HCT116 (cell line): ENCODE measurements at regions not wholly inside any gene's neighbourhood (a gene's known extent, or its start where the extent isn't known, plus 50 kb on each side); places are given as distances from the start of the nearest gene placed in this dataset.
A peak's percentile ranks its signal among the peaks of the same experiment; 100 is the strongest.

Experiments
- ATAC-seq: fragments of 200-7000 bp; cut with Tn5 transposase; 2 replicates; pipeline ENCODE4 v1.9.1; 2020; ENCODE audit warnings: mild to moderate bottlenecking, moderate library complexity
- BruUV-seq: library from RNA; stranded (reverse); fragments of 400-500 nt; replicated peaks from 2 replicates; lab custom pipeline; 2021; lab: Mats Ljungman, UMichigan
- CTCF ChIA-PET: fragments of 300-600 bp; sonication (Branson Sonifier 250); formaldehyde crosslinking; loops from one replicate; lab custom pipeline; 2021; ENCODE audit warnings: antibody characterized with exemption; lab: Charles Lee
- POLR2A ChIA-PET: fragments of 300-600, 350-600 bp; sonication (Branson Sonifier 250); formaldehyde crosslinking; loops from one replicate; lab custom pipeline; 2021; ENCODE audit warnings: antibody characterized with exemption; lab: Charles Lee
- RAD21 ChIA-PET, 2 experiments: fragments of 300-600 bp; sonication (Branson Sonifier 250); formaldehyde crosslinking; loops; one replicate each; lab custom pipeline; 2023; ENCODE audit warnings: low total read pairs in 2 of 2; ENCODE audit not compliant: uncharacterized antibody in 2 of 2, unreplicated experiment in 2 of 2, low non-redundant PET in 1 of 2; lab: Charles Lee
- DNase-seq: peaks from one replicate; pipeline ENCODE4 v3.0.0-alpha.2; 2010; ENCODE audit warnings: low read depth, low spot score
- H2AFZ ChIP-seq: fragments of 200-600 bp; shearing (Covaris generic), sonication (generic); 2 replicates; pipeline ENCODE4 v1.6.1; 2017; ENCODE audit warnings: low read depth, mixed run types, mixed read lengths, antibody characterized with exemption, low read length; ENCODE audit not compliant: poor library complexity, severe bottlenecking
- H3K27ac ChIP-seq: 2 replicates; pipeline ENCODE4 v1.5.1; 2012; ENCODE audit warnings: low read depth, low read length
- H3K27me3 ChIP-seq: fragments of 200-600 bp; sonication (generic); 2 replicates; pipeline ENCODE4 v1.6.1; 2016; ENCODE audit warnings: mixed run types, low read length, mixed read lengths; ENCODE audit not compliant: insufficient read depth
- H3K36me3 ChIP-seq, 2 experiments: fragments of 200-500 bp in 1 of 2; fragments of 200-600 bp in 1 of 2; sonication (Bioruptor generic) in 1 of 2; sonication (generic) in 1 of 2; 2 replicates each; pipeline versions ENCODE4 v1.5.1 to v1.6.1; 2014 to 2016; ENCODE audit warnings: low read length in 2 of 2, inconsistent platforms in 1 of 2, mixed read lengths in 1 of 2, mixed run types in 1 of 2; ENCODE audit not compliant: insufficient read depth in 2 of 2, control insufficient read depth in 1 of 2
- H3K4me1 ChIP-seq, 2 experiments: fragments of 200-600 bp in 1 of 2; sonication (generic) in 1 of 2; 2 replicates each; pipeline versions ENCODE4 v1.5.1 to v1.6.1; 2012 to 2017; ENCODE audit warnings: low read length in 2 of 2, inconsistent platforms in 1 of 2, mild to moderate bottlenecking in 1 of 2, mixed read lengths in 1 of 2, mixed run types in 1 of 2, moderate library complexity in 1 of 2; ENCODE audit not compliant: insufficient read depth in 2 of 2, control insufficient read depth in 1 of 2
- H3K4me2 ChIP-seq: fragments of 200-600 bp; sonication (generic); 2 replicates; pipeline ENCODE4 v1.6.1; 2017; ENCODE audit warnings: mixed run types, low read length, mixed read lengths
- H3K4me3 ChIP-seq, 2 experiments: fragments of 200-600 bp in 1 of 2; sonication (generic) in 1 of 2; replicated peaks in 1 of 2; 2 replicates each; pipeline ENCODE4 v1.5.1; 2011 to 2016; ENCODE audit warnings: low read length in 2 of 2, control low read depth in 1 of 2, low read depth in 1 of 2, mild to moderate bottlenecking in 1 of 2, mixed read lengths in 1 of 2, mixed run types in 1 of 2
- H3K79me2 ChIP-seq: fragments of 200-600 bp; sonication (generic); 2 replicates; pipeline ENCODE4 v1.6.1; 2017; ENCODE audit warnings: mild to moderate bottlenecking, mixed run types, low read length, moderate library complexity, mixed read lengths; ENCODE audit not compliant: insufficient read depth
- H3K9ac ChIP-seq: fragments of 200-600 bp; sonication (generic); 2 replicates; pipeline ENCODE4 v1.6.1; 2016; ENCODE audit warnings: low read length, mixed read lengths
- H3K9me2 ChIP-seq: fragments of 200-600 bp; sonication (generic), shearing (Covaris generic); 2 replicates; pipeline ENCODE4 v1.6.1; 2017; ENCODE audit warnings: mixed run types, mild to moderate bottlenecking, moderate library complexity; ENCODE audit not compliant: insufficient read depth
- H3K9me3 ChIP-seq, 2 experiments: fragments of 200-500 bp in 1 of 2; fragments of 200-600 bp in 1 of 2; sonication (Bioruptor generic) in 1 of 2; sonication (generic) in 1 of 2; 2 replicates each; pipeline ENCODE4 v1.6.1; 2014 to 2017; ENCODE audit warnings: low read length in 2 of 2, mixed read lengths in 2 of 2, inconsistent platforms in 1 of 2, low read depth in 1 of 2, mild to moderate bottlenecking in 1 of 2, mixed run types in 1 of 2, moderate library complexity in 1 of 2; ENCODE audit not compliant: control insufficient read depth in 1 of 2, insufficient read depth in 1 of 2
- H4K20me1 ChIP-seq: fragments of 200-600 bp; sonication (generic), shearing (Covaris generic); 2 replicates; pipeline ENCODE4 v1.6.1; 2017; ENCODE audit warnings: mixed run types, mild to moderate bottlenecking, moderate library complexity; ENCODE audit not compliant: insufficient read depth
- CBX3 ChIP-seq: IDR thresholded peaks from 2 replicates; pipeline ENCODE4 v1.6.1; 2012; ENCODE audit warnings: low read depth
- ELF1 ChIP-seq: IDR thresholded peaks from 2 replicates; pipeline ENCODE4 v1.6.1; 2012; ENCODE audit warnings: low read depth, borderline replicate concordance
- YY1 ChIP-seq: IDR thresholded peaks from 2 replicates; pipeline ENCODE4 v1.6.1; 2011; ENCODE audit warnings: low read length, low read depth, moderate library complexity, mild to moderate bottlenecking; ENCODE audit not compliant: insufficient replicate concordance; ENCODE audit errors: extremely low read depth
- intact Hi-C: fragments of 100-400 bp; cut with micrococcal nuclease; formaldehyde crosslinking; loops from 2 replicates; pipeline ENCODE4 v1.10.0; 2022
- TF ChIP-seq, protein P1 (sequence below), 3 experiments: fragments of 200-600 bp in 1 of 3; sonication (generic) in 1 of 3; IDR thresholded peaks in 2 of 3; conservative IDR thresholded peaks in 1 of 3; 2 replicates each; pipeline ENCODE4 v1.5.1; 2012 to 2017; ENCODE audit warnings: low read depth in 2 of 3, low read length in 2 of 3, antibody characterized with exemption in 1 of 3, borderline replicate concordance in 1 of 3, control low read depth in 1 of 3, mild to moderate bottlenecking in 1 of 3, mixed read lengths in 1 of 3, mixed run types in 1 of 3, moderate library complexity in 1 of 3; ENCODE audit not compliant: insufficient read depth in 1 of 3

DNA sequence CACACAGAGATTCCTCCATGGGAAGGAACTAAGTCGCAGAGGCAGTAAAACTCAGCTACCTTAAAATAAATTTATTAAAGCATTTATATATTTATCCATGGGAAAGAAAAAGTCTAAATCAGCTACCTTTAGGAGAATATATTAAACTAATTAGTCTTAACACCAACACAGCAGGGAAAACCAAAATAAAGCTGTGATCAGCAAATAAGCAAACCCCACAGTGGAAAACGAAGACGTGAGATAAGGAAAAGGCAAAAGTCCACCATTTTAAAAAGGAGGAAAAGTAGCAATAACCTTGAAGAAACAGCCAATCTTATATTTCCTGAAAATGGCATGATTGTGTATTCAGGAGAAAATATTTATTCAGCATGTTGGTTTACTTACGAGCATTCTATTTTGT, 473.0 kb upstream of the ROBO2 start:
- TF ChIP-seq YY1 (no peak), ELF1 (no peak)
- Histone ChIP-seq H3K4me2 (no peak overlapping the region), H3K9me3 (peaks cover 0 to 16% of the 10 kb centered on the region in 2 experiments; a peak in 2 of 4 replicates), H3K79me2 (no peaks in the 10 kb centered on the region), H4K20me1 (no peaks in the 10 kb centered on the region), H3K9ac (no peak overlapping the region), H3K36me3 (no peaks in the 10 kb centered on the region), H2AFZ (no peak overlapping the region), H3K4me3 (no peak overlapping the region), H3K4me1 (no peaks in the 10 kb centered on the region), H3K9me2 (no peaks in the 10 kb centered on the region), H3K27me3 (no peaks in the 10 kb centered on the region), H3K27ac (no peak overlapping the region)
- intact Hi-C loops, result no loop called here
- ChIA-PET CTCF (no interaction called here), RAD21 (no interaction called here), POLR2A (no interaction called here)
- no TSS peak for BruUV-seq
- no peak for DNase-seq
- no peak for ATAC-seq

DNA sequence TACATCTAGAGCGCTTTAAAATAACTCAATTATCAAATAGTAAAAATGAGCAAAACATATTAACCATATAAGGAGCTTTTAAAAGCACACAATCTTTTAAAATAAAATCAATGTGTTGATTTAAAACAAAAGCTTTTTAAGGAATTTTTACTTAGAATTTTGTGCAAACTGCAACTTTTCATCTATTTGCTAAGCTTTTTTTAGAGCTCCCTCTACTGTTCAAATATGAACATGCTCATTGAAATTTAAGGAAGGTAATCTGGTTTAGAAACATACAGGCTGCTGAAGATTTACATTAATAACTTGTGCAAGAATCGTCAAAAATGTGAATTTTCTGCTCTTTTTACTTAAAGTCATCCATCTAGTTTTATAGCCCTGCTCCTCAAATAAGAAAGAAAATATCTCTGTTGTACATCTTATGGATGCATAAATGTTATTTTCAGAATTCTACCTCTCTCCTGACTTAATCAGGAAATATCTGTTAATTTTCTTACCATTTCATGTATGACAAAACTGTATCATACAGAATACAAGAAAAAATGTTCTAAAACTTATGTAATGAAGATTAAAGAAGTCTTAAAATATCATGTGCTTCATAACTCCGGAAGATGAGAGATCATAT, 469.4 kb upstream of the ROBO2 start:
- H3K9me2 ChIP-seq, result no peaks in the 10 kb centered on the region
- no peak overlapping the region for H3K27ac ChIP-seq
- ChIA-PET CTCF (no interaction called here), POLR2A (no interaction called here), RAD21 (no interaction called here)
- TF ChIP-seq, protein P1, sequence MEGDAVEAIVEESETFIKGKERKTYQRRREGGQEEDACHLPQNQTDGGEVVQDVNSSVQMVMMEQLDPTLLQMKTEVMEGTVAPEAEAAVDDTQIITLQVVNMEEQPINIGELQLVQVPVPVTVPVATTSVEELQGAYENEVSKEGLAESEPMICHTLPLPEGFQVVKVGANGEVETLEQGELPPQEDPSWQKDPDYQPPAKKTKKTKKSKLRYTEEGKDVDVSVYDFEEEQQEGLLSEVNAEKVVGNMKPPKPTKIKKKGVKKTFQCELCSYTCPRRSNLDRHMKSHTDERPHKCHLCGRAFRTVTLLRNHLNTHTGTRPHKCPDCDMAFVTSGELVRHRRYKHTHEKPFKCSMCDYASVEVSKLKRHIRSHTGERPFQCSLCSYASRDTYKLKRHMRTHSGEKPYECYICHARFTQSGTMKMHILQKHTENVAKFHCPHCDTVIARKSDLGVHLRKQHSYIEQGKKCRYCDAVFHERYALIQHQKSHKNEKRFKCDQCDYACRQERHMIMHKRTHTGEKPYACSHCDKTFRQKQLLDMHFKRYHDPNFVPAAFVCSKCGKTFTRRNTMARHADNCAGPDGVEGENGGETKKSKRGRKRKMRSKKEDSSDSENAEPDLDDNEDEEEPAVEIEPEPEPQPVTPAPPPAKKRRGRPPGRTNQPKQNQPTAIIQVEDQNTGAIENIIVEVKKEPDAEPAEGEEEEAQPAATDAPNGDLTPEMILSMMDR (IDR thresholded peaks at IDR 0.05 in 2 of 3, conservative IDR thresholded peaks at IDR 0.05 in 1 of 3; ENCODE audit: borderline replicate concordance in 1 of 3, insufficient read depth in 1 of 3, low read depth in 2 of 3, low read length in 2 of 3), result peak in 2 of 3 experiments; percentile 46 to 53; a peak in 4 of 6 replicates
- no peak for TF ChIP-seq CBX3
- intact Hi-C loops, result no loop called here
- H3K79me2 ChIP-seq, result no peaks in the 10 kb centered on the region
- H3K4me2 ChIP-seq, result no peak overlapping the region
- no TSS peak for BruUV-seq
- H3K27me3 ChIP-seq, result no peaks in the 10 kb centered on the region
- no peak for ATAC-seq
- no peak for DNase-seq
- no peak overlapping the region for H2AFZ ChIP-seq
- H3K4me3 ChIP-seq, result no peak overlapping the region
- no peak overlapping the region for H3K9ac ChIP-seq
- peaks cover 0 to 12% of the 10 kb centered on the region in 2 experiments; a peak in 2 of 4 replicates for H3K9me3 ChIP-seq
- no peaks in the 10 kb centered on the region for H3K36me3 ChIP-seq
- no peaks in the 10 kb centered on the region for H3K4me1 ChIP-seq
- H4K20me1 ChIP-seq, result no peaks in the 10 kb centered on the region
